Gastrocnemius medialis (tissue), 4 donors: ENCODE measurements at regions not wholly inside any gene's neighbourhood (a gene's known extent, or its start where the extent isn't known, plus 50 kb on each side); places are given as distances from the start of the nearest gene placed in this dataset.

Source experiments
- ATAC-seq, 2 donors: fragments of 150-250 bp; one replicate each; pipeline ENCODE4 v1.9.1; 2016
- DNase-seq, 2 donors: peaks; one replicate each; pipeline ENCODE4 v3.0.0-alpha.2; 2019
- H3K27ac ChIP-seq, 4 donors: fragments of 200-600 bp; sonication (generic); 1 replicate in 1 of 4; 2 replicates in 3 of 4; pipeline ENCODE4 v1.5.1; 2016 to 2018; ENCODE audit warnings: mild to moderate bottlenecking in 2 of 4, moderate library complexity in 1 of 4
- H3K27me3 ChIP-seq, 3 donors: fragments of 200-600 bp; sonication (generic) in 2 of 3; 1 replicate in 1 of 3; 2 replicates in 2 of 3; pipeline versions ENCODE4 v1.5.1 to v1.6.0; 2016 to 2019; ENCODE audit warnings: mild to moderate bottlenecking in 1 of 3, moderate library complexity in 1 of 3
- H3K36me3 ChIP-seq, 2 donors: fragments of 200-600 bp; sonication (generic) in 1 of 2; one replicate each; pipeline ENCODE4 v1.5.1; 2017 to 2018
- H3K4me1 ChIP-seq, 2 donors: fragments of 200-600 bp; sonication (generic) in 1 of 2; one replicate each; pipeline ENCODE4 v1.5.1; 2016 to 2017; ENCODE audit warnings: mild to moderate bottlenecking in 2 of 2
- H3K4me3 ChIP-seq, 4 donors: fragments of 200-600 bp; sonication (generic) in 3 of 4; 1 replicate in 1 of 4; 2 replicates in 3 of 4; pipeline ENCODE4 v1.5.1; 2016 to 2019; ENCODE audit warnings: mild to moderate bottlenecking in 2 of 4
- H3K9me3 ChIP-seq, 3 donors: fragments of 200-600 bp; sonication (generic) in 2 of 3; 1 replicate in 1 of 3; 2 replicates in 2 of 3; pipeline ENCODE4 v1.5.1; 2016 to 2019
- POLR2A ChIP-seq, 2 donors: fragments of 450-650 bp; IDR thresholded peaks; one replicate each; pipeline ENCODE4 v1.6.1; 2017; ENCODE audit warnings: antibody characterized with exemption in 2 of 2, mild to moderate bottlenecking in 2 of 2, moderate library complexity in 2 of 2
- in situ Hi-C, 4 donors: fragments of 200-750 bp; cut with MboI; loops; one replicate each; pipeline versions ENCODE4 v1.15.0 to v1.8.0; 2017; ENCODE audit warnings: low sequenced_read_pairs in 4 of 4
- intact Hi-C: fragments of 100-400 bp; cut with DNase I; formaldehyde crosslinking; loops from one replicate; pipeline ENCODE4 v1.15.1; 2023; ENCODE audit warnings: low total_unique reads
- TF ChIP-seq, protein P1 (sequence below), 5 experiments: fragments of 450-650 bp in 3 of 5; fragments of 200-600 bp in 2 of 5; sonication (generic) in 2 of 5; IDR thresholded peaks in 4 of 5; conservative IDR thresholded peaks in 1 of 5; 1 replicate in 4 of 5; 2 replicates in 1 of 5; pipeline ENCODE4 v1.5.1; 2016 to 2019; ENCODE audit warnings: antibody characterized with exemption in 5 of 5, mild to moderate bottlenecking in 3 of 5, moderate library complexity in 3 of 5

DNA sequence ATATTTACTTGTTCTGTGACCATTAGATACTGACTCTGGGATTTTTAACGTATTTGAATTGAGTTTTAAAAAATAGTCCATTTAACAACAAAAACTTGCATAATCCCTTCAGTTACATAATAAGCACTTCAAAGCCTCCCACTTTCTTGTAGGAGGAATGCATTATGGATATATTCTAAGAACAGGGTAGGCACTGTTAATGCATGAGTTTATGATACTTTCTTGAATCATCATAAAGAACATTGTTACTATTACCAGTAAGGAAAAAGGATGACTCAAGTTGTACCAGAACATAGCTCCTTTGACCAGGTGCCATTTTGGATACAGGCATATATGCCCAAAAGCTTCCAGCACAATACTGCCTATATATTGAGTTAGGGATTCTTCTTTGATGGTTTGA is 671.4 kb downstream of the GALC start:
- Histone ChIP-seq H3K9me3 (no peaks in the 10 kb centered on the region), H3K27me3 (no peaks in the 10 kb centered on the region), H3K4me3 (no peak overlapping the region), H3K36me3 (no peaks in the 10 kb centered on the region), H3K27ac (no peak overlapping the region), H3K4me1 (no peaks in the 10 kb centered on the region)
- in situ Hi-C loops (no loop called here), intact Hi-C loops (no loop called here)
- DNase-seq (no peak), ATAC-seq (no peak)
- TF ChIP-seq, protein P1, sequence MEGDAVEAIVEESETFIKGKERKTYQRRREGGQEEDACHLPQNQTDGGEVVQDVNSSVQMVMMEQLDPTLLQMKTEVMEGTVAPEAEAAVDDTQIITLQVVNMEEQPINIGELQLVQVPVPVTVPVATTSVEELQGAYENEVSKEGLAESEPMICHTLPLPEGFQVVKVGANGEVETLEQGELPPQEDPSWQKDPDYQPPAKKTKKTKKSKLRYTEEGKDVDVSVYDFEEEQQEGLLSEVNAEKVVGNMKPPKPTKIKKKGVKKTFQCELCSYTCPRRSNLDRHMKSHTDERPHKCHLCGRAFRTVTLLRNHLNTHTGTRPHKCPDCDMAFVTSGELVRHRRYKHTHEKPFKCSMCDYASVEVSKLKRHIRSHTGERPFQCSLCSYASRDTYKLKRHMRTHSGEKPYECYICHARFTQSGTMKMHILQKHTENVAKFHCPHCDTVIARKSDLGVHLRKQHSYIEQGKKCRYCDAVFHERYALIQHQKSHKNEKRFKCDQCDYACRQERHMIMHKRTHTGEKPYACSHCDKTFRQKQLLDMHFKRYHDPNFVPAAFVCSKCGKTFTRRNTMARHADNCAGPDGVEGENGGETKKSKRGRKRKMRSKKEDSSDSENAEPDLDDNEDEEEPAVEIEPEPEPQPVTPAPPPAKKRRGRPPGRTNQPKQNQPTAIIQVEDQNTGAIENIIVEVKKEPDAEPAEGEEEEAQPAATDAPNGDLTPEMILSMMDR (IDR thresholded peaks at IDR 0.05 in 4 of 5, conservative IDR thresholded peaks at IDR 0.05 in 1 of 5) = no peak
- TF ChIP-seq POLR2A (IDR thresholded peaks at IDR 0.05) = no peak

DNA sequence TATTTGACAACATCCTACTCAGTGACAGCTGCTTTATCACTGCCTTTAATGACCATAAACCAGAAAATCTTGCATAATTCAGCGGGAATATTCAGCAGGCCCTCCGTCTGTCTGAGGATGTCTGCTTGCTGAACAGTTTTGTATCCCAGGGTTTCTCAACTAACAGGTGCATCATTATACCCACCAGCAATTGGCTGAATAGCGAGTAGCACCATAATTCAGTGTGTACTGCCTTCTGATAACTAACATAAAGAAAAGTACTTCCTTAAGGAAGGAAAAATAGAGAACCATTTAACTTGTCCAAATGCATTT is 680.1 kb downstream of the GALC start:
- intact Hi-C loops = no loop called here
- no peaks in the 10 kb centered on the region for H3K27me3 ChIP-seq
- no peaks in the 10 kb centered on the region for H3K36me3 ChIP-seq
- in situ Hi-C loops = no loop called here
- no peak for TF ChIP-seq POLR2A (IDR thresholded peaks at IDR 0.05)
- TF ChIP-seq, protein P1 (IDR thresholded peaks at IDR 0.05 in 4 of 5, conservative IDR thresholded peaks at IDR 0.05 in 1 of 5) = no peak
- no peak overlapping the region for H3K27ac ChIP-seq
- no peaks in the 10 kb centered on the region for H3K9me3 ChIP-seq
- DNase-seq (no peak), ATAC-seq (no peak)
- no peak overlapping the region for H3K4me3 ChIP-seq
- no peaks in the 10 kb centered on the region for H3K4me1 ChIP-seq

DNA sequence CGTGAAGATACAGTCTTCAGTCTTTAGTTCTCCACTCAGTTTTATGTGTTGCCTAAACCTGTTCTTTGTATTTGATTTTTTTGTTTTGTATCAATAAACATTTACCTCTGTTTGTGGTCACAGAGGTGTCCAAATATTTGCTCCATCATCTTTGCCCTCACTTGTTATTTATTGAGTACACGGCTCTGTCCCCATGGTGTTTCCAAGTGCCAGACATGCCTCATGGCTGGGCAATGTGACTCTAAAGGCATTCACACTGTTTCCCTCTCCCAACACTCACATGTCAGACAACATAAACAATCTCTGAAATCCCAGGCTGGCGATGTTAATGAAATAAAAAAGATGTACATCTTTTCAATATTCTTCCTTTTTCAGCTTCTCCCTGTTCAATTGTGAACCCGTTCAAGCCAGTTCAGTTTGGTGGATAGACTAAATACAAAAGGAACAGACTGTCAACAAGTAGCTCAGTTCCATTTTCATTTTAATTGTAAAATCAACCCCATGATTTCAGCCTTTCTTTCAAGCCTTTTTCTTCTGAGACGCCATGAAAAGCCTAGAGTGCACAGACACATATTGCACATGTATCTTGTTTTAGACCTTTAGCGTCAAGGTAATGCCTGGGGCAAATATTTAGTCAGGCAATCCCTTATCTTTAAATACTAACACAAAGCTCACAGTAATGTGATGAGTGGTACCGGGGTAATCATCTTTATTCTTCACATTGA is 680.7 kb downstream of the GALC start:
- H3K4me3 ChIP-seq = no peak overlapping the region
- H3K4me1 ChIP-seq = no peaks in the 10 kb centered on the region
- in situ Hi-C loops = no loop called here
- no peaks in the 10 kb centered on the region for H3K27me3 ChIP-seq
- TF ChIP-seq, protein P1 (IDR thresholded peaks at IDR 0.05 in 4 of 5, conservative IDR thresholded peaks at IDR 0.05 in 1 of 5) = no peak
- no peak for TF ChIP-seq POLR2A (IDR thresholded peaks at IDR 0.05)
- H3K27ac ChIP-seq = no peak overlapping the region
- ATAC-seq = no peak
- H3K9me3 ChIP-seq = no peaks in the 10 kb centered on the region
- intact Hi-C loops = no loop called here
- DNase-seq = no peak
- no peaks in the 10 kb centered on the region for H3K36me3 ChIP-seq

DNA sequence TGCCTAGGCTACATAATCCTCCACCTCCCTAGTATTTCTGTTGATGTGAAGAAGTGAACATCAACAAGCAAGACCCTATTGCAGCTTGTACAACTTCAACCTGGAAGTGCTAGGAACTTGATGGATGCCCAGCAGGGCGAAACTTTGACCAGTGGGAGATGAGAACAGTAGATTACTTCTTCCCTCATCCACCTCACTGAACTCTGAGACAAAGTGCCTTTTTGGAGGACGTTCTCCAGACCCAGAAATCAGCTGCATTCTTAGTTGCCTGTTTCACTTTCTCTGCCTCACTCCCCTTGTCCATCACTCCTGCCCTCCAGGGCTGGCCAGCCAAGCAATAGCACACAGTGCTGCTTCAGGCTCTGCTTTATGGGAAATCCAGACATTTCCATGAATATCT is 683.4 kb downstream of the GALC start:
- in situ Hi-C loops (no loop called here), intact Hi-C loops (no loop called here)
- no peaks in the 10 kb centered on the region for H3K4me1 ChIP-seq
- no peaks in the 10 kb centered on the region for H3K36me3 ChIP-seq
- TF ChIP-seq, protein P1 (IDR thresholded peaks at IDR 0.05 in 4 of 5, conservative IDR thresholded peaks at IDR 0.05 in 1 of 5) = no peak
- TF ChIP-seq POLR2A (IDR thresholded peaks at IDR 0.05) = no peak
- ATAC-seq (no peak), DNase-seq (no peak)
- H3K9me3 ChIP-seq = no peaks in the 10 kb centered on the region
- H3K27me3 ChIP-seq = no peaks in the 10 kb centered on the region
- no peak overlapping the region for H3K4me3 ChIP-seq
- H3K27ac ChIP-seq = no peak overlapping the region
